22Rv1 (cell line): ENCODE measurements at regions not wholly inside any gene's neighbourhood (a gene's known extent, or its start where the extent isn't known, plus 50 kb on each side); places are given as distances from the start of the nearest gene placed in this dataset.

Source experiments
- H3K27ac ChIP-seq: fragments of 450-650 bp; 2 replicates; pipeline ENCODE4 v1.5.1; 2017
- ZFX ChIP-seq: fragments of 450-650 bp; IDR thresholded peaks from 2 replicates; pipeline ENCODE4 v1.6.1; 2017; ENCODE audit warnings: antibody characterized with exemption, borderline replicate concordance
- TF ChIP-seq, protein P1 (sequence below): fragments of 450-650 bp; IDR thresholded peaks from 2 replicates; pipeline ENCODE4 v1.5.1; 2017; ENCODE audit warnings: mild to moderate bottlenecking

DNA sequence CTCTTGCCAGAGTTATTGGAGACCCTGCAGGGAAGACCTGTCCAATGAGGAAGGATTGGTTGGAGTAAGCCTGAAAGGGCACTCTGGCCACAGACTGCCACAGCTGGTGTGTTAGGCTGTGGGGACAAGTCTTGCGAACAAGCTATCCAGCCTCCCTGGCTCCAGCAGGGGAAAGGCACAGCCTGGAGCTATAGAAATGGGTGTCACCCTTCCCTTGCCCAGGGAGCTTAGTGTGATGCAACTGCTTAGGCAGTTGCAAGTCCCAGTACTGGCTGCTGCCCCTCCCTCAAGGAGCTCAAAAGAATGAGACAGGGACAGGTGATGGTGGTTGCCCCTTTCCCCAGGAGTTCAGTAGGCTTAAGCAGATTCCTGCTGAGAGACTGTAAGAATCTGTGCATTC lies 165.7 kb upstream of the CT83 start:
- TF ChIP-seq, protein P1, sequence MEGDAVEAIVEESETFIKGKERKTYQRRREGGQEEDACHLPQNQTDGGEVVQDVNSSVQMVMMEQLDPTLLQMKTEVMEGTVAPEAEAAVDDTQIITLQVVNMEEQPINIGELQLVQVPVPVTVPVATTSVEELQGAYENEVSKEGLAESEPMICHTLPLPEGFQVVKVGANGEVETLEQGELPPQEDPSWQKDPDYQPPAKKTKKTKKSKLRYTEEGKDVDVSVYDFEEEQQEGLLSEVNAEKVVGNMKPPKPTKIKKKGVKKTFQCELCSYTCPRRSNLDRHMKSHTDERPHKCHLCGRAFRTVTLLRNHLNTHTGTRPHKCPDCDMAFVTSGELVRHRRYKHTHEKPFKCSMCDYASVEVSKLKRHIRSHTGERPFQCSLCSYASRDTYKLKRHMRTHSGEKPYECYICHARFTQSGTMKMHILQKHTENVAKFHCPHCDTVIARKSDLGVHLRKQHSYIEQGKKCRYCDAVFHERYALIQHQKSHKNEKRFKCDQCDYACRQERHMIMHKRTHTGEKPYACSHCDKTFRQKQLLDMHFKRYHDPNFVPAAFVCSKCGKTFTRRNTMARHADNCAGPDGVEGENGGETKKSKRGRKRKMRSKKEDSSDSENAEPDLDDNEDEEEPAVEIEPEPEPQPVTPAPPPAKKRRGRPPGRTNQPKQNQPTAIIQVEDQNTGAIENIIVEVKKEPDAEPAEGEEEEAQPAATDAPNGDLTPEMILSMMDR, result no peak
- TF ChIP-seq ZFX, result no peak
- H3K27ac ChIP-seq, result no peak overlapping the region

DNA sequence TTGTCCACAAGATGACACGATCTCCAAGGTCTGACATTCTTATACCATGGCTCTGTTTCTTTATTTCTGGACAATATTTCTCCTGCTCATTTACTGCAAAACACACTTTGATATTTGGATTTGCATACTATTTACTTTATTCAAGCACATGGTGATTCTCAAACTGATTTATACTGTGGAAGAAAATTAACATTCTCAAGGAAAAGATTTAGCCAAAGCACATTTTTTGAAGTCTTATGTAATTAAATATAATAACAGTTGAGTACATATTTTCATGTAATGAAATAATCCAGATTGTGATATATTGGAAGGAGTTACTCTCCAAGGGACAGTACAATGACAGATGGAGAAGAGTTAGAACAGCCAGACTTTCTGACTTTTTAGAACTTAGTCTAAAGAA lies 155.8 kb upstream of the CT83 start:
- H3K27ac ChIP-seq, result no peak overlapping the region
- TF ChIP-seq, protein P1, result no peak
- TF ChIP-seq ZFX, result no peak

DNA sequence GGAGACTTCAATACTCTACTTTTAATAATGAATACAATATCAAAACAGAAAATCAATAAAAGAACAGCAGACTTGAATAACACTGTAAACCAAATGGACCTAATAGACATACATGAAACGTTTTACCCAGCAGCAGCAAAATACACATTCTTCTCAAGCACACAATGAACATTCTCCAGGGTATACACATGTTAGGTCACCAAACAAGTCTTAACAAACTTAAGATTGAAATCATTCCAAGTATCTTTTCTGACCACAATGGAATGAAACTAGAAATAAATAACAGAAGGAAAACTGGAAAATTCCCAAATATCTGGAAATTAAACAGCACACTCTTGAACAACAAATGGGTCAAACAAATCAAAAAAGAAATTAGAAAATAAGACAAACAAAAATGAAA lies 145.0 kb upstream of the CT83 start:
- no peak overlapping the region for H3K27ac ChIP-seq
- TF ChIP-seq ZFX, result no peak
- TF ChIP-seq, protein P1, result no peak

DNA sequence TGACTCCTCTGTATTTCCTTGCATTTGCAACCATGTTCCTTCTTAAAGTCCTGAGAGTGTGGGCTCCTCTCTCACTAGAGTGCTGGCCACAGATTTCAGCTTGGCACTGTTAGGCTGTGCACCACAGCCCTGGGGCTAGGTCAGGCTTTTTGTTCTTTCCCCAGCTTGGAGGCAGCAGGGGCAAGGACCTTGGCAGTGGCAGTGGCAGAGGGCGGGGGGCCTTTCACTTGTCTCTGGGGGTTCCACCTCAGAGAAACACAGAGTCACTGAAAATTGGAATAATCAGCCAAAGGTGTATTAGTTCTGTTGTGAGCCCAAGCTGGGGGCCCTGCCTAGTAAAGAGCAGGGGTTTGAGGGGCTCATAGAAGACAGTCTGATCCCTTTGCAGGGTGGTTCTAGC lies 142.8 kb upstream of the CT83 start:
- TF ChIP-seq ZFX, result no peak
- TF ChIP-seq, protein P1, result no peak
- H3K27ac ChIP-seq, result no peak overlapping the region

DNA sequence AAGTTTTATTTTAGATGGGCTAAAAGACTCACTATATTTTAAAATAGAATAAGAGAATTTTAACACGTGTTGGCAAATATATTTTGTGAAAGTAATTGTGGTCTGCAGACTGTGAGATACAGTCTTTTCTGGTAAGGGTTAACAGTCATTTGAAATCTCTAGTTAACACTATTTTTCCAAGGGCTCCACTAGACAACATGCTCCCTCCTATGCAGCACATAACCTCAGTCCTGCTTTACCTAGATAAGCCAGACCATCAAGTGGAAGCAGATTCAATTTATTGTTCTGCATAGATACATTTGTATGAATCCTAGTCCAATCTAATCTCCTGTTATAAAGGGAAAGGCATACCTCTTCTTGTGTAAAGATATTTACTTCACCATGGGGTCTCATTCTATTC lies 133.2 kb upstream of the CT83 start:
- TF ChIP-seq, protein P1, result no peak
- TF ChIP-seq ZFX, result no peak
- H3K27ac ChIP-seq, result no peak overlapping the region
